ENCODE measurements at regions not wholly inside any gene's neighbourhood (a gene's known extent, or its start where the extent isn't known, plus 50 kb on each side); places are given as distances from the start of the nearest gene placed in this dataset.
A peak's percentile ranks its signal among the peaks of the same experiment; 100 is the strongest.

GRCh38 chr11:70007796-70008195 lies 70.3 kb upstream of the ANO1 start:
- Histone ChIP-seq H3K27me3 (ENCODE audit: control insufficient read depth, insufficient read depth, low read length) (no peaks in the 10 kb centered on the region), H3K36me3 (ENCODE audit: control insufficient read depth, insufficient read depth, low read length) (no peaks in the 10 kb centered on the region)
- DNase-seq (ENCODE audit: low read depth in 2 of 2), result peak in 1 of 2 donors; percentile 65

DNA sequence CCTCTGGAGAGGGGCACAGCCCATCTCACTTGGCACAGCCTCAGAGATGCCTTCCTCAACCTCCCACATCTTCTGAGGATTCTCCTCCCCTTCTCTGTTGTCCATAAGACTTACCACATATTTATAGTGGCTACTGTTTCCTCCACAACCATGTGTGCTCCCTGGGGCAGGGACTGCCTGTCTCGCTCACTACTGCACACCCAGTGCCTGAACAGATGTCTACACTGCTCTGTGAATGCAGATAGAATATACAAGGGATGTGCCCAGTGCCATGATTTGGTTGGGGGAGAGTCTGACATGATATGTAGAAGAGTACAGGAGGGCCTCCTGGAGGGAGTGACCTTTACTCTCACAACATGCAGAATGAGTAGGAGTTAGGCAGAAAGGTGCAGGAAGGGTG lies 67.3 kb upstream of the ANO1 start:
- Histone ChIP-seq H3K36me3 (ENCODE audit: control insufficient read depth, insufficient read depth, low read length) (no peaks in the 10 kb centered on the region), H3K79me2 (ENCODE audit: control insufficient read depth, insufficient read depth, low read length) (no peaks in the 10 kb centered on the region), H2AFZ (ENCODE audit: low read length) (no peak overlapping the region), H3K4me1 (ENCODE audit: control insufficient read depth, extremely low read depth, insufficient read depth, low read length) (peaks cover 5% of the 10 kb centered on the region), H3K4me3 (replicated peaks in 1 of 4; ENCODE audit: control extremely low read depth in 1 of 4, insufficient read depth in 1 of 4, low read depth in 3 of 4, low read length in 4 of 4) (no peak overlapping the region), H3K9ac (ENCODE audit: insufficient read depth, low read length) (no peak overlapping the region), H3K27ac (ENCODE audit: insufficient read depth, low read length) (no peak overlapping the region), H4K20me1 (ENCODE audit: control insufficient read depth, extremely low read depth, insufficient read depth, low read length) (no peaks in the 10 kb centered on the region), H3K9me3 (ENCODE audit: control insufficient read depth, insufficient read depth, low read depth, low read length) (no peaks in the 10 kb centered on the region), H3K4me2 (ENCODE audit: extremely low read depth, insufficient read depth, low read length) (no peak overlapping the region), H3K27me3 (ENCODE audit: control insufficient read depth, insufficient read depth, low read length) (no peaks in the 10 kb centered on the region)
- TF ChIP-seq CTCF (conservative IDR thresholded peaks at IDR 0.05 in 1 of 2, IDR thresholded peaks at IDR 0.05 in 1 of 2; ENCODE audit: low read depth in 1 of 2, low read length in 2 of 2) (no peak), EZH2 (IDR thresholded peaks at IDR 0.05; ENCODE audit: low read length, missing control alignments) (no peak)
- no peak for DNase-seq (ENCODE audit: low read depth in 2 of 2)

More at GRCh38 chr11:70007796-70008195, 70.3 kb upstream of the ANO1 start:
- Histone ChIP-seq H3K4me1 (ENCODE audit: control insufficient read depth, extremely low read depth, insufficient read depth, low read length) (peaks cover 9% of the 10 kb centered on the region), H3K79me2 (ENCODE audit: control insufficient read depth, insufficient read depth, low read length) (no peaks in the 10 kb centered on the region), H3K27ac (ENCODE audit: insufficient read depth, low read length) (no peak overlapping the region), H3K4me2 (ENCODE audit: extremely low read depth, insufficient read depth, low read length) (no peak overlapping the region), H3K9me3 (ENCODE audit: control insufficient read depth, insufficient read depth, low read depth, low read length) (no peaks in the 10 kb centered on the region), H4K20me1 (ENCODE audit: control insufficient read depth, extremely low read depth, insufficient read depth, low read length) (no peaks in the 10 kb centered on the region), H3K4me3 (replicated peaks in 1 of 4; ENCODE audit: control extremely low read depth in 1 of 4, insufficient read depth in 1 of 4, low read depth in 3 of 4, low read length in 4 of 4) (no peak overlapping the region), H3K9ac (ENCODE audit: insufficient read depth, low read length) (no peak overlapping the region), H2AFZ (ENCODE audit: low read length) (no peak overlapping the region)
- TF ChIP-seq EZH2 (IDR thresholded peaks at IDR 0.05; ENCODE audit: low read length, missing control alignments), result no peak

DNA sequence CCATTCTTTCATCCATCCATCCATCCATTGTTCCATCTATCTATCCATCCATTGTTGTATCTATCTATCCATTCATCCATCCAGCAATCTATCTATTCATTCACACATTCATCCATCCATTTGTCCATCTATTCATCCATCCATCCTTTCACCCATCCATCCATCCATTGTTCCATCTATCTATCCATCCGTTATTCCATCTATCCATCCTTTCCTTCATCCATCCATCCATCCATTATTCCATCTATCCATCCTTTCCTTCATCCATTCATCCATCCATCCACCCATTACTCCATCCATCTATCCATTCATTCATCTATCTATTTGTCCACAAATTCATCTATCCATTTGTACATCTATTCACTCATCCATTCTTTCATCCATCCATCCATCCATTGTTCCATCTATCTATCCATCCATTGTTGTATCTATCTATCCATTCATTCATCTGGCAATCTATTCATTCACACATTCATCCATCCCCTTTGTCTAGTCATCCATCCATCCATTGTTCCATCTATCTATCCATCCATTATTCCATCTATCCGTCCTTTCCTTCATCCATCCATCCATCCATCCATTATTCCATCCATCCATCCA lies 65.9 kb upstream of the ANO1 start:
- Histone ChIP-seq H3K4me2 (ENCODE audit: extremely low read depth, insufficient read depth, low read length) (no peak overlapping the region), H2AFZ (ENCODE audit: low read length) (no peak overlapping the region), H3K4me1 (ENCODE audit: control insufficient read depth, extremely low read depth, insufficient read depth, low read length) (no peaks in the 10 kb centered on the region), H4K20me1 (ENCODE audit: control insufficient read depth, extremely low read depth, insufficient read depth, low read length) (no peaks in the 10 kb centered on the region), H3K36me3 (ENCODE audit: control insufficient read depth, insufficient read depth, low read length) (no peaks in the 10 kb centered on the region), H3K9me3 (ENCODE audit: control insufficient read depth, insufficient read depth, low read depth, low read length) (no peaks in the 10 kb centered on the region), H3K27me3 (ENCODE audit: control insufficient read depth, insufficient read depth, low read length) (no peaks in the 10 kb centered on the region), H3K79me2 (ENCODE audit: control insufficient read depth, insufficient read depth, low read length) (no peaks in the 10 kb centered on the region), H3K27ac (ENCODE audit: insufficient read depth, low read length) (no peak overlapping the region), H3K9ac (ENCODE audit: insufficient read depth, low read length) (no peak overlapping the region), H3K4me3 (replicated peaks in 1 of 4; ENCODE audit: control extremely low read depth in 1 of 4, insufficient read depth in 1 of 4, low read depth in 3 of 4, low read length in 4 of 4) (no peak overlapping the region)
- no peak for DNase-seq (ENCODE audit: low read depth in 2 of 2)
- no peak for TF ChIP-seq EZH2 (IDR thresholded peaks at IDR 0.05; ENCODE audit: low read length, missing control alignments)
- TF ChIP-seq CTCF (conservative IDR thresholded peaks at IDR 0.05 in 1 of 2, IDR thresholded peaks at IDR 0.05 in 1 of 2; ENCODE audit: low read depth in 1 of 2, low read length in 2 of 2), result no peak

All from fibroblast of lung (primary cell).